Duodenal mucosa (tissue), 2 donors: ENCODE measurements at regions not wholly inside any gene's neighbourhood (a gene's known extent, or its start where the extent isn't known, plus 50 kb on each side); places are given as distances from the start of the nearest gene placed in this dataset.

Experiments used
- H3K27ac ChIP-seq: one replicate; pipeline ENCODE4 v1.7.0; 2013; ENCODE audit warnings: low read depth, low read length
- H3K27me3 ChIP-seq, 2 donors: one replicate each; pipeline ENCODE4 v1.7.0; 2013; ENCODE audit warnings: low read length in 2 of 2, control low read depth in 1 of 2; ENCODE audit not compliant: insufficient read depth in 2 of 2, control insufficient read depth in 1 of 2
- H3K36me3 ChIP-seq, 2 donors: one replicate each; pipeline ENCODE4 v1.7.0; 2013; ENCODE audit warnings: low read length in 2 of 2, control low read depth in 1 of 2; ENCODE audit not compliant: insufficient read depth in 2 of 2, control insufficient read depth in 1 of 2
- H3K4me1 ChIP-seq, 2 donors: one replicate each; pipeline ENCODE4 v1.7.0; 2013; ENCODE audit warnings: low read length in 2 of 2, control low read depth in 1 of 2; ENCODE audit not compliant: insufficient read depth in 2 of 2, control insufficient read depth in 1 of 2
- H3K4me3 ChIP-seq, 2 donors: one replicate each; pipeline ENCODE4 v1.7.0; 2013; ENCODE audit warnings: low read length in 2 of 2, low read depth in 1 of 2
- H3K9ac ChIP-seq, 2 donors: one replicate each; pipeline ENCODE4 v1.7.0; 2013; ENCODE audit warnings: low read length in 2 of 2, low read depth in 1 of 2
- H3K9me3 ChIP-seq, 2 donors: one replicate each; pipeline ENCODE4 v1.7.0; 2013; ENCODE audit warnings: low read length in 2 of 2, control low read depth in 1 of 2; ENCODE audit not compliant: control insufficient read depth in 1 of 2

DNA sequence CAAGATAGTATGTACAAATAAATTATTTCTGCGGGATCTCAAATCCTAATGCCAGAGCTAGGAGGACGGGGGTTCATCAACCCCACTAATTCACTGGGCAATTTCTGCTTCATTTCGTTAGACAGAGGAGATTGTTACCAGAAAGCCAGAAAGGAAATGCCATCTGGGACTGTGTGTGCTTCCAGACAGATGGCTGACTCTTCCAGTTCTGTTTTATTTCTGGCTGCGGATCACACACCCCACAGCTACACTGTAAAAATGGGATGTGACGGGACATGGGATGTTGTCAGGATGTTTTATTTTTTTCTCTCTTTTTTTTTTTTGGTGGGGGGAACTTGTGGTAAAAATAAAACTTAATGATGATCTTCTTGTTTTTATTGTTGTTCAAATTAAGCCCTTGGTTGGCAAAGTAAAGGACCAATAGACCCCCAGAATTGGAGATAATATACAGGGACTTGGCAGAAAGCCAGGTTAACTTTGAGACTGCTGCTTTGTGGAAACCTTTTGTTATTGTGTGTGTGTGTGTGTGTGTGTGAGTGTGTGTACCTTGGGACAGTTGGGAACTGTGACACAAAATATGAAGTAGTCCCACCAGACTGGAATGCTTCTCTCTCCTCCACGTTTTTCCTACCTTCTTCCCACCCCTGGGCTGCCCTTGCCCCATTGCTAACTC, 114.5 kb downstream of the NUF2 start:
- Histone ChIP-seq H3K9ac (no peak overlapping the region), H3K27me3 (no peaks in the 10 kb centered on the region), H3K4me1 (no peaks in the 10 kb centered on the region), H3K9me3 (no peaks in the 10 kb centered on the region), H3K27ac (no peak overlapping the region), H3K4me3 (no peak overlapping the region), H3K36me3 (no peaks in the 10 kb centered on the region)

DNA sequence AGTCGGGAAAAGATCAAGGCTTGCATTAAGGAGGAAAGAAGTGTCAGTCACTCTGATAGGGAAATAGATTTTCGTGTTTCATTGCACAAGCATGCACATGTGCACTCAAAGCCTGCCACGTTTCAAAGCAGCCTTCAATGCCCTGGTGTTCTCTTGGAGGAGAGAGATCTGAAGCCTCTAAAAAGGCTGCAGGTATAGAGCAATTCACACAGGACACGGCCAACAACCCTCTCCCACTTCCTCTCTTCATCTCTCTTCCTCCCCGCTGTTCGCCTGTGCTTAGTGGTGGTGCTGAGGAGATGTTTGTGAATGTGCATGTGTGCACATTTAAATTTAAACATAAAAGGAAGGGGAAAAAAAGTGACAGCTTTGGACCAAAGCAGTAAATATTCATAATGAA, 117.7 kb downstream of the NUF2 start:
- Histone ChIP-seq H3K9me3 (no peaks in the 10 kb centered on the region), H3K27ac (no peak overlapping the region), H3K27me3 (no peaks in the 10 kb centered on the region), H3K9ac (no peak overlapping the region), H3K4me3 (no peak overlapping the region), H3K4me1 (no peaks in the 10 kb centered on the region), H3K36me3 (no peaks in the 10 kb centered on the region)

DNA sequence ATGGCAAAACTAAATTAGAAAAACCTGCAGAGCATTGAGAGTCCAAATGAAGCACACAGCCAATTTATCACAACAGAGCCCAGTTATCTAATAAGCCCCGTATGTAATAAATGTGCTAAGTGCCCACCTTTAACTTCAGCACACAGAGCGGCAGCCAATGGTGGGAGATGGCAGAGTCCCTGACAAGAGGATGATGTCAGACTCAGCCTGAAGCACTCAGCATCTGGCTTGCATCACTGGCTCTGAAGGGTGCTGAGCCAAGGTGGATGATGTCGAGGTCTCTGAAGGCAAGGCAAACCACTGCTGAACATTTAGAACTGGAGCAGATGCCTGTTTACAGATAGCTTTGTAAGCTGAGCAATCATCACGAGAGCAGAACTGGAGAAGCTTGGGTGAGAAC, 118.3 kb downstream of the NUF2 start:
- no peaks in the 10 kb centered on the region for H3K9me3 ChIP-seq

DNA sequence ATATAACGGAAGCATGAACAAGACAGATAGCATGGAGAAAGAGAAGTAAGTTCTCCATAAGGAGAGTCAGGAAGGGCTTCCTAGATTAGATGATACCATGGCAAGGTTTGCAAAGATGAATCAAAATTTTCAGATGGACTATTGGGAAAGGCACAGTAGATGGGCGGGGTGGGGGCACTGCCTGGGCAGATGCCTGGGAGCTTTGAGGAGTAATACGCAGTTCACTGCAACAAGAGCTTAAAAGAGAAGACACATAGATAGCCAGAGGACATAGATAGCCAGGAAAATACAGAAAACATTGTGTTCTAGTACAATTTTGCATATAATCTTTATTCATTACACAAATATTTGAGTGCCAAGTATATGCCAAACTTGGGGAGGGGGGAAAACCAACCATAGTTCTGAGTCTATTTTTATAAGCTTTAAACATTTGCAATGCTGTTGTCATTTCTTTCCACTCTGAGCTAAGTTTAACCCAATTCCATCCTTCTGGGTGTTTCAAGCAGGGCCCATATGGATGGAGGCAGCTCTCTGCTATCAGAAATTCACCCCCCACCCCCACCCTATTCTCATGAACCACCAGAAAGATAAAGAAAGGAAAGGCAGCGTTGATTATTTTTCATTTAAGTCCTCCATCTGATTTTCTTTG, 120.6 kb downstream of the NUF2 start:
- Histone ChIP-seq H3K9ac (no peak overlapping the region), H3K4me3 (no peak overlapping the region), H3K27me3 (no peaks in the 10 kb centered on the region), H3K36me3 (no peaks in the 10 kb centered on the region), H3K9me3 (no peaks in the 10 kb centered on the region), H3K4me1 (no peaks in the 10 kb centered on the region), H3K27ac (no peak overlapping the region)

More for the DNA sequence above, 118.3 kb downstream of the NUF2 start:
- H3K27ac ChIP-seq, result no peak overlapping the region
- no peaks in the 10 kb centered on the region for H3K36me3 ChIP-seq
- no peak overlapping the region for H3K9ac ChIP-seq
- H3K27me3 ChIP-seq, result no peaks in the 10 kb centered on the region
- H3K4me3 ChIP-seq, result no peak overlapping the region
- H3K4me1 ChIP-seq, result no peaks in the 10 kb centered on the region

DNA sequence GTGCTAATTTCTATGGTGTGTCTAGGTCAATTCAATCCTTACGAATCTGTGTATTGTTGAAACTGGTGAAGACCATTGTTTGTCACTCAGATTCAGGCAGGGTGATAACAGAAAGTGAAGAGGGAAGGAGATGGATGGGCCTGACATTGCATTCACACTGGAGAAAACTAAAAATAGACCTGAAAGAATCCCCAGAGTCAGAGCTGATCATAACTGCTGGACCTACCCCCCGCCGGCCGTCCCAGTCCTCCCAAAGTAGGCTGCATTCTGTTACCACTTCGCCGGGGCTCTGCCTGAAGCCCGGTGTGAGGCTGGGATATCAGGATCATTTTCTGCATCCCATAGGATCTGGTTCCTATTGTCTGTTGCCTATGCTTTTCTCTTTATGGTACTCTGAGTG, 121.1 kb downstream of the NUF2 start:
- Histone ChIP-seq H3K9me3 (no peaks in the 10 kb centered on the region), H3K27me3 (no peaks in the 10 kb centered on the region), H3K4me3 (no peak overlapping the region), H3K36me3 (no peaks in the 10 kb centered on the region), H3K9ac (no peak overlapping the region), H3K4me1 (no peaks in the 10 kb centered on the region), H3K27ac (no peak overlapping the region)

DNA sequence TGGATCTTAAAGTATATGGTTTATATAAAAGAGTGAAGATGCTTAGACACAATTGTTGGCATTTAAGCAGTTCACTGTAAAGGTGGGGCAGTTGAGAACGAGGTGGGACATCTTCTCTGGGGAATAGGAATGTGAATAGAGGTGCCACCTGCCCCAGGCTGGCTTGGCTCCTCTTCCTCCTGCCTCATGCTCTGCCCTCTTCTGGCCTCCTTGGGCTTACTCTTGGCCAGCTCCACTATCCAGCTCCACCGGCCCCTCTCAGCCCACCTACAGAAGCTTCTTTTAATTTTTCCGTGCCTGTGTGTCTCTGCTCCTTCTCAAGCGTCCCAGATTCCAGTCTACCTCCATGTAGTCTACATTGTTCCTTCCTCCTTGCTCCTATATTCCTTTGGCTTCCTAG, 122.1 kb downstream of the NUF2 start:
- H3K36me3 ChIP-seq, result no peaks in the 10 kb centered on the region
- H3K4me1 ChIP-seq, result no peaks in the 10 kb centered on the region
- H3K9me3 ChIP-seq, result no peaks in the 10 kb centered on the region
- H3K27ac ChIP-seq, result no peak overlapping the region
- no peak overlapping the region for H3K9ac ChIP-seq
- no peaks in the 10 kb centered on the region for H3K27me3 ChIP-seq
- no peak overlapping the region for H3K4me3 ChIP-seq

DNA sequence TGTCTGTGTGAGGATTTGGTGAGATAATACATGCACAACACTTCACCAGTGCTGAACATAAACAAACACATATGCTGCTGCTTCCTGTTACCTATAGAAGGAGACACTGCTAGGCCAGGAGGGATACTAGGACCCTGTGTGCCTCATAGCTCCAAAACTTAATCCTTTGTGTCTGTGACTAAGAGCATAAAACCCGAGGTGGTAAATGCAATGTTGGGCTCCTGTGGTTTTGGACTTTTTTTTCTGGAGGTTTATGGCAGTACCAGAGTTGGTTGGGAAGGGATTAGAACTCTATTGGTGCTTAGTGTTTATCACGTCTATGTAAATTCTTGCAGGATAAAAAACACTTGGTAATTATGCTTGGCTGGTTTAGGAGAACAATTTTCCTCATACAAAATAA, 122.9 kb downstream of the NUF2 start:
- Histone ChIP-seq H3K4me1 (no peaks in the 10 kb centered on the region), H3K9ac (no peak overlapping the region), H3K36me3 (no peaks in the 10 kb centered on the region), H3K4me3 (no peak overlapping the region), H3K9me3 (no peaks in the 10 kb centered on the region), H3K27me3 (no peaks in the 10 kb centered on the region), H3K27ac (no peak overlapping the region)

DNA sequence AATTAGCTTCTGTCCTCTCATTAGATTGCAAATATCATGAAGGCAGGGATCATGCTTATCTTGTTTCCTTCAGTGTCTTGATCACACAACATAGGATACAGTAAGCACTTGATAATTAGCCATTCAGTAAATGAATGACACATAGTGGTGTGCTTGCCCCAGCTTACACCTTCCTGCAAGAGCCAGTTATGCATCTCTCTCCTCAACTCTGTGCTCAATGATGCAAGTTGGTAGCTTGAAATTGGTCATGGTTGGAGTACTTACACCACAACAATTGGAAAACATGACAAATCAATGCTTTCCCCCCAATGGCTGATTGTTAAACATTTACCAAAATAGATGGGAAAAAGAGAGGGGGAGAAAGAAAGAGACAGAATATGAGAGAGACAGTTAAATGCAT, 129.2 kb downstream of the NUF2 start:
- no peaks in the 10 kb centered on the region for H3K4me1 ChIP-seq
- H3K9ac ChIP-seq, result no peak overlapping the region
- no peaks in the 10 kb centered on the region for H3K27me3 ChIP-seq
- no peaks in the 10 kb centered on the region for H3K9me3 ChIP-seq
- H3K27ac ChIP-seq, result no peak overlapping the region
- H3K4me3 ChIP-seq, result no peak overlapping the region
- H3K36me3 ChIP-seq, result no peaks in the 10 kb centered on the region

DNA sequence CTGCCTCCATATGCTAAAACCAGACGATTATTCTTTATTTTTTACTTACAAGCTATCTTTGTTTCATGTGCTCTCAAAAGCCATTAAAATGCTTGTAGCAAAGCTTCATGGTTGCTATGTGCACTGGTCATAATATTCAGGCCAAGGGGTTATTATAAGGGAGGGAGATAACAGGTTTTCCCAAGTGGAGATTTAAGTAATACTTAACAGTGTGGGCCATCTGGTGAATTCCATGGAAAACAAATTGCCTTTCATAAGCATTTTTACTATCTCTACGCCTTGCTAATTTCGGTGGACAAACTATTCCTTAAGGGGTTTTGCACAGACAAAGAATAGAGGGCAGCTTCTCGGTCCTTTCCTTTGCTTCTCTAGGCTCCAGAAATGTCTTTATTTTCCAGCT, 137.8 kb downstream of the NUF2 start:
- no peak overlapping the region for H3K27ac ChIP-seq

DNA sequence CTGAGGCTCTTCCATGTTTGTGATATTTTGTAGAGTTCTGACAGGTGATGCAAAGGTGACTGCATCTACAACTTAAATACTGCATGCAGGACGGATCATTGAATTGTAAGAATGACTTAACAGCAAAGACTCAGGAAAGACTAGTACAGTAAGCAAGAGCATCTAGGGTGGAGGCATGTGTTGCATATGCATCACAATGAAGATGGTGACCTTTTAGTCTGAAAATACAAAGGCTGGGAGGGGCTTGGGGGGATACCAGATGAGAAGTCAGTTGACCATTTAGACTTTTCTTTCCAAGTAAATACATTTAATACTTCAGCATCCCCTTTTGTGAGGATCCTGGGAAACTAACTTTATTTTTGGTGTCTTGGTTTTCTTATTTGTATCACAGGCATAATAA, 145.5 kb downstream of the NUF2 start:
- Histone ChIP-seq H3K9me3 (no peaks in the 10 kb centered on the region), H3K27ac (no peak overlapping the region), H3K36me3 (no peaks in the 10 kb centered on the region), H3K4me3 (no peak overlapping the region), H3K9ac (no peak overlapping the region), H3K27me3 (no peaks in the 10 kb centered on the region), H3K4me1 (no peaks in the 10 kb centered on the region)

More for the DNA sequence above, 137.8 kb downstream of the NUF2 start:
- H3K4me1 ChIP-seq, result no peaks in the 10 kb centered on the region
- H3K27me3 ChIP-seq, result no peaks in the 10 kb centered on the region
- no peaks in the 10 kb centered on the region for H3K9me3 ChIP-seq
- no peak overlapping the region for H3K9ac ChIP-seq
- no peak overlapping the region for H3K4me3 ChIP-seq
- no peaks in the 10 kb centered on the region for H3K36me3 ChIP-seq
